ENCODE measurements at regions not wholly inside any gene's neighbourhood (a gene's known extent, or its start where the extent isn't known, plus 50 kb on each side); places are given as distances from the start of the nearest gene placed in this dataset.

DNA sequence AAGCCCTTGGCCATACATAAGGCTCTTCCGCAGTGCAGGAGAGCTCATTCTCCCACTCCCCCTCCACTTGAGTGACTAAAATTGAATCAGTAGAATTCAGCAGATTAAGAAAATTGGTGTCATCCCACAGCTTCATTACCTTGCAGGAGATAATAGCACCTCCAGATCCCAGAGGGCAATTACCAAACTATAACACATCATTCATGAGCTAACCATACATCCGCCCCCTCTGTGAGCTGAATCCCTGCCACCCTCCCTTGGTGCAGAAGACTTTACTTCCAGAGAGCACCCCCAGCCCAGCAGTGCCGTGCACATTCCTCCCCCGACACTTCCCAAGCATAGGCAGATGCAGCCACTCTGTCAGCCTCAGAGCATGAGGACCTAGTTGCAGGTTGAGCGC is 496.5 kb upstream of the B3GAT1 start:
- no peak for DNase-seq (ENCODE audit: low spot score)

DNA sequence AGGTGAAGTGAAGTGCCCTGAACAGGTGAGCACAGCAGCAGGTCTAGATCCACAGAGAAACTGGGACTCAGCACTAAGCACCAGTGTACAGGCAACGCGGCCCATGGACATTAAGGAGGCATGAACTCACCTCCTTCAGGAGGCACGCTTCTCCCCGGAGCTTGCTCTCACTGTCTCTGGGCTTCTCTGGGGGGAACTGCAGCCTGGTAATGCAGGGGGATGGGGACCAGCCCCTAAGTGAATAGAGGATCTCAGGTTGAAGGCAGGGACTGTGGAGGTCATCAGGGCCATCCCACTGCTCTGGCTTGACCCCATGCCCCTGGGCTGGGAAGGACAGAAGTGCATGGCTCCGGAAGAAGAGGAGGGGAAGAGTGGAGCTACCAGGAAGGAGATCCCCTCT is 495.6 kb upstream of the B3GAT1 start:
- DNase-seq (ENCODE audit: low spot score): no peak

DNA sequence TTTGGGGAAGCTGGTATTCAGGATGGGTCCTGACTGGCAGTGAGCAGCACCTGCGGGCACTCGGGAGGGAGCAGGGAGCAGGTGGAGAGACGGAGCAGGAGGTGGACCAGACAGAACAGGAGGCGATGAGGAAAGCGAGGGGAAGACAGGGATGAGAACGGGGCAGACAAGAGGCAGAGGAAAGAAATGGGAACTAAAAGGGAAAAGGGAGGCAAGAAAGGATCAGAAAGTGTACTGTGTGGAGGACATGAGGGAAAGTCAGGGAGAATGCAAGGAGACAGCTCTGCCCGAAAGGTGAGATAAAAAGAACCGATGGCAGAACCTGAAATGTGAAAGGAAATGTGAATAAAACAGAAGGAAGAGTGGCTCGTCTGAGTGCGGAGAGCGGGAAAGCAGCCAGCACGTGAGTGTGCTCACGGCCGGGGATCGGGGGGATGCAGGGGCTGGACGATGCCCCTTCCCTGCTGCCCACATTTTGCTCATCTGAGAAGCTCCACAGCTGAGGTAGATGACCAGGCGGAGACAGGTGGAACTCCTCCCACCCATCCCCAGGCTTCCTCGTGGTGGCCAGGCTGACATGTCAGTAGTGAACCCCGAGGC is 494.4 kb upstream of the B3GAT1 start:
- DNase-seq (ENCODE audit: low spot score): no peak

DNA sequence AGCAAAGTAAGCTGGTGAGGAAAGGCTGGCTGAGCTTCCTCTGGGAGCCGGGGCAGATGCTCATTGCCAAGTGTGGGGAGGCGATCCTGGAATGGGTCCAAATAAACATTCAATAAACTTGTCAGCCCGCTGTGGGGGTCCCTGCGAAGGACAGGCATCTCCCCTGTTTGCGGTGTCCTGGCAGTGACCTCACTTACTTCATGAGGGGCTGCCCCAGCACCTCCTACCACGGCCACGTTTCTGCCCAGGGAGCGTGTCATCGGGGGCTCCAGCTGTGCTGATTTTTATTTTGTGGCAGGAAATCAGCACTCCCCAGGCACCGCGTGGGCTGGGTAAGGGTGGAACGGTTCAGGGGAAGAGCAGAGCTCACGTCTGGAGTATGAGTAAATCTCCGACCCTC is 493.9 kb upstream of the B3GAT1 start:
- no peak for DNase-seq (ENCODE audit: low spot score)

DNA sequence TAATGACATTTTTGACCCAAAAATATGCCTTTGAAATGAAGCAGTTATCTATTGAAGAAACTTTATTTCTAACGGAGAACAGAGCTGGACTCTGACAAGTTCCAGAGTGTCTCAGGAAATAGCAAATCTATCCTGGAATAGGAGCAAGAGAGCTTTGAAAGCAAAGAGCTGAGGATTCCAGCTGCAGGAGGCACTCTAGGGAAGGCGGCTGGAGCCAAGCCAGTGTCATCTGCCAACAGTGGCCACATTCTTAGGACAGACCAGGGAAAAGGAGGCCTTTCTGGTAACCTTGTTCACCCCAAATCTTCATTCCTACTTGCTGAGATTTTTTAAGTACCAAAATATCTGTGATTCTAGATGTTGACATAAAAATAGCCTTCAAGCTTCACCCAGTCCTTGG is 493.5 kb upstream of the B3GAT1 start:
- no peak for DNase-seq (ENCODE audit: low spot score)

DNA sequence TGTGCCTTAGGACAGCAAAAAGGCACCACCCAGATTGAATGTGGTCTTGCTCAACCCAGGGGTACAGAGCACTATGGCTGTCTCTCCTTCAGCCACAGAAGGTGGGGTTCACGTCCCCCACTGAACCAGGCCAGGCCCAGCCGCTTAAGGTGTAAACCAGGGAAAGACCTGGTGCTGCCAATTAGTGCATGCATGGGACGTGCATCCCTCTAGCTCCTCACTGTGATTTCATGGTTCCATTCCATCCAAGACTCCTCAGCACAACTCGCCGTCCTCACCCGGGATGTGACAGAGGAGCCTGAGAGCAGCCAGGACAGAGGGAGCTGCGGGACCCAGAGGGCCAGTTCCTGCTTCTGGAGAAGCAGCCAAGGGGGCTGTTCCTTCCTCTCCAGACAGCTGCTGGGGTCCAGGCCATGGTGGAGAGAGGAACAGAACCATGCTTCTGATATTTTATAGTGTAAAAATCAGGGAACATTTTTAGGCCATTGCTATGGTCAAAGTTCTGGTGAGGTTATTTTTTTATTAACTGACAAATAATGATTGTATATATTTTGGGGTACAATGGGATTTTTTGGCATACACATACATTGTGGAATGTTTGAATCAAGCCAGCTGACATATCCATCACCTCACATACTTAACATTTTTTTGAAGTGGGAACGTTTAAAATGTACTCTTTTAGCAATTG is 492.2 kb upstream of the B3GAT1 start:
- no peak for DNase-seq (ENCODE audit: low spot score)

DNA sequence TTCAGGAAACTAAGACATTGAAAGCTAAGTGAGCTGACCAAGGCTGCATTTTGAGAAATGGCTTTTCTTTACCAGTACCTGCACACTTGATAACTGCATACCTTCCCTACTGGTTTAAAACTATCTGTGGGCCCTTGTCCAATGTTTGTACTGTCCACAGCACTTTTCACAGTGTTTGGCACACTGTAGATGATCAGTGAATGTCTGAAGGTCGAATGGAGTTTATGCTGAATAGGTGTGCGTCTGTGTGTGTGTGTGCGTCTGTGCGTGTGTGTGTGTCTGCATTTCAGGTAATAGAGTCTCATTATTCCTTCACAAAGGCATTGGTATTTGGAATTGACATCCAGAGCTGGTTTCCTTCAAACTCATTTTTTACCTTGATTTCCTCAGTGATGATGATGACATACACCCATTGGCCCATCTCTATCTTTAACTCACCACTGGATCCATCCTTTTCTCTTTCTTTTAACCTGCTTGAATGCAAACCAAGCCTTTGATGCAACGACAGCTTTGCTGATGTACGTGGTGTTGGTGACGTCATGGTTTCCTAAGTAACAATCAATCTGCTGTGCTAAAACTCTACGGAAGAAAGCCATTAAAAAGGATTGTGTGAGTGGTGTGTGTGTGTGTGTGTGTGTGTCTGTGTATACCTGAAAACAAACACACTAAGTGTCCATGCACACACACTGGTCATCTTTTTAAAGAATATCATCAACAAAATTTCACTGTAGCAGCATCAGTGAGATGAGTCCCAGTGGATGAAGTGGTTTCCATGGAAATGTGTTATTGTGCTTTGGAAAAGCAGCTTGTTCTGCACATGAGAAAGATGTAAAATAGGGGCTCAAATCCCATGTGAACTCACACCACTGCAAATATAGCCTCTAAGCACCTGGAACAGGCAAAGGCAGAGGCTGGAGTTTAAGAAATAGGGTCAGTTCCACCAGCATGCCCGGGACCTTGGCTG is 490.2 kb upstream of the B3GAT1 start:
- DNase-seq (ENCODE audit: low spot score): no peak

DNA sequence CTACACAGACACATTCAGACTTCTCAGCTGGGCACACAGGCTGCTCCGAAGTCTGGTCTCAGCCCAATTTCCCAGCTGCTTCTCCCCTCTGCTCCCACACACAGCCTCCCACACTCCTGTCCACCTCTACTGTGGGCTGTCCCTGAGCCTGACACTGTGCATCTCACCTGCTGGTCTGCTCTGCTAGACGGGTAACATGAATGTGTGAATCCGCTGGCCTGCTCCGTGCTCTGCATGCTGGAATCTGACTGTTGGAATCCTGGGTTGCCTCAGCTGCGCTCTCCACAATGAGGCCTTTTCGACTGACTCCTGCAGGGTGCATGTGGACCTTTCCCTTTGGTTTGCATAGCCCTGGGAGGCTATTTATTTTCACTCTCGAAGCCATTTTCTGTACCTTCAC is 489.5 kb upstream of the B3GAT1 start:
- DNase-seq (ENCODE audit: low spot score): no peak

DNA sequence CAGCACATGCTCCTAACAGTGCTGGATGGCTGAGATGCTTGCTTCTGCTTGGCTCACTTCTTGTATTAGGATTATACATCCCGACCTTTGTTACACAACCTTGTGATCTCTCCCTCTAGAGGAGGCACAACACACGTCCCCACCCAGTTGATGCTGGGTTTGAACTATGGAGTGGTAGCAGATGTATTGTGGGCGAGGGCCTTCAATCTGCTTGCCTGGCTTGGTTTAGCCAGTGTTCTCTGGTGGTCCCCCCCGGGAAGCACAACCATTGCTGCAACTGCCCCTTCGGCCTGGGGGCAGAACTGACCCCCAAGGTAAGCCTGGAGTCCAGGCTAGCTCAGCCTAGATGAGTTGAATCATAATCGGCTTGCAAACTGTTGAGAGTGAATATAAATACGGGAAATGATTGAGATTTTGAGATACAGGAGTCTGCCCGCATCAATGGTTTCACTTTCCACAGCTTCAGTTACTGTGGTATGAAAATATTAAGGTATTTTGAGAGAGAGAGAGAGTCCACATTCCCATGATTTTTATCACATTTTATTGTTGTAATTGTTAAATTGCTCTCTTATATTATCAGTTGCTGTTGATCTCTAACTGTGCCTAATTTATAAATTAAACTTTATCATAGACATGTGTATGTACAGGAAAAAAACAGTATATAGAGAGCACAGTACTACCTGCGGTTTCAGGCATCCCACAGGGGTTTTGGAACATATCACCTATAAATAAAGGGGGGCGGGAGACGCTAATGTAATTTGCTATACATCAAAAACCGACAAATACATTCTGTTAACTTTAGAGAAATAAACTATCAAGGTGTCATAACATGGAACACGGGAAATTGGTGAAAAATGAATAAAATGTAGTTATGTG is 482.0 kb upstream of the B3GAT1 start:
- DNase-seq (ENCODE audit: low spot score): no peak

DNA sequence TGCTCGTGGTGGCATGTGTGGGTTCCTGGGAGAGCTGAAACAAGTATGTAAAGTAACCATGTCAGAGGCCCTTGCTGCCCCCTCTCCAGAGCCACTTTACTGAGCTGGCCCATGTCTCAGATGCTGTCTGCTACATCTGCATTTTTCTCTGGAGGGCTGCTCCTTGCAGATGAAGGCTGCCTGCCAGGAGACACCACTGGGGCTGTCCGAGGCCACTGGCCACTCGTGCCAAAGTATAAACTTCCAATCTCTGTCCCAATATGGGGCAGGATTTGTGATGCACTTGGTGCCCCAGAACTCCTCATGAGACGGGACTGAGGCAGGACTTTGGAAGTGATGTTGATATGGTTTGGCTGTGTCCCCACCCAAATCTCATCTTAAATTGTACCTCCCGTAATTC is 478.4 kb upstream of the B3GAT1 start:
- DNase-seq (ENCODE audit: low spot score): no peak

DNA sequence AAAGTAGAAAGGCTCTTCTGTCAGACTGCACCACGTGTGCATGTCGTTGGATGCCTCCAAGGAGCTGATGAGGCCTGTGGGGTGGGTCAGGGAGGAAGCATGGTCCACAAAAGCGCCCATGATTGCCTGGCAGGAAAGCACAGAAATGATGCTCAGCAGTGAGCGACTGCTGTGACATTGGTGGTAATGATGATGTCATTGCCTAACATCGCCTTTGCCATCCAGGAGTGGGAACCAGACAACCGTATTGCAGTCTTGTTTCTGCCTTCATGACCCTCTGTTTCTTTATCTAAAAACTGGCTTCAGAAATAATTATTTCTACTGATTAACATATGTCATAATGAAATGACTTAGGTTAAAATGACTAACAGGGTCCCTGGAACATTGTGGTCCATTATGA is 477.8 kb upstream of the B3GAT1 start:
- DNase-seq (ENCODE audit: low spot score): no peak

DNA sequence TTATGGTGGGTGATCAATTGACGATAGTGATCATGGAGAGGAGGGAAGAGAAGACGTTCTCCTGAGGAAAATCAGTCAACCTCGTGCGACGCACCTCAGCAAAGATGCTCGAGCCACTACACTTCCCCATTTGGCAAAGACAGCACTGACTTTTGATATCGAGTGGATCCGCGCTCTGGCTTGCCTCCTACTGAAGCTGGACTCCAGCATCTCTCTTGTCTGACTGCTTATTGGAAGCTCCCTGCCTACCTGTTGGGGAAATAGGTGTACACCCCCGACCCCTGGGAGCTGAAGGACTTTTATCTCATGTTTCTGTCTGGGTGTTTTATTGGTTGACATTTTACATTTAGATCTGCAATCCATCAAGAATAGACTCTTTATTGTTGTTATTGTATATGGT is 476.8 kb upstream of the B3GAT1 start:
- no peak for DNase-seq (ENCODE audit: low spot score)

DNA sequence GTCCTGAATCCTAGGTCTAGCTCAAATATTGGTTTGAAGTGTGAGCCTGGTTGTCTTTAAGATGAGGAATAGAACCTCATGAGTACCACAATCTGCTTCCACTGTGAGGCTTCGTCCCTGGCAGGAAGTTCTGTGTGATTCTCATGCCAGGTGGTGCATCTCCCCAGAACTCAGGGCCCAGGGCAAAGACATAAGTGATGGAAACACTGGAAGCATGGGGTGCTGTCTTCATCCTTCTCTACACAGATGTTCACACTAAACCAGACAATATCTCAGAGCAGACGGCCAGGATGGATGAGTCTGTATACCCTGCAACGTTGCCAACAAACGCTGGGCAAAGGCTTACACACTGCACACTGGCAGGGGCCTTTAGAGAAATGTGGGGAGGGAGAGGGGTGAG is 475.9 kb upstream of the B3GAT1 start:
- DNase-seq (ENCODE audit: low spot score): no peak

DNA sequence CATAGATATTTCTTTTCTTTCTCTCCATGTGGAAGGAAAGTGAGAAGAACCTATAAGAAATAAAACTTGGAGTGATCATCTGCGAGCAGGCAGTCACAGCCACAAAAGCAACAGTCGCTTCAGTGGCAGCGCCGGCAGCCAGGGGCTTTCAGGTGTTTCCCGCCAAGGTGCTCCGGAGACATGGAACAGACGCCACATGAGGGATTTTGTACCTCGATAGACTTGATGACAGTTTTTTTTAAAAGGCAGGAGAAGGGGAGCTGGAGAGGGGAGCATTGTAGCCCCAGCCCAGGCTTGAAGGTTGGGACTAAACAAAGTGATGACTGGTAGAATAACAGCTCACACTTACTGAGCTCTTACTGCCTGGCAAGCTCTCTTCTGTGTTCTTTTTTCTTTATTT is 471.4 kb upstream of the B3GAT1 start:
- no peak for DNase-seq (ENCODE audit: low spot score)

DNA sequence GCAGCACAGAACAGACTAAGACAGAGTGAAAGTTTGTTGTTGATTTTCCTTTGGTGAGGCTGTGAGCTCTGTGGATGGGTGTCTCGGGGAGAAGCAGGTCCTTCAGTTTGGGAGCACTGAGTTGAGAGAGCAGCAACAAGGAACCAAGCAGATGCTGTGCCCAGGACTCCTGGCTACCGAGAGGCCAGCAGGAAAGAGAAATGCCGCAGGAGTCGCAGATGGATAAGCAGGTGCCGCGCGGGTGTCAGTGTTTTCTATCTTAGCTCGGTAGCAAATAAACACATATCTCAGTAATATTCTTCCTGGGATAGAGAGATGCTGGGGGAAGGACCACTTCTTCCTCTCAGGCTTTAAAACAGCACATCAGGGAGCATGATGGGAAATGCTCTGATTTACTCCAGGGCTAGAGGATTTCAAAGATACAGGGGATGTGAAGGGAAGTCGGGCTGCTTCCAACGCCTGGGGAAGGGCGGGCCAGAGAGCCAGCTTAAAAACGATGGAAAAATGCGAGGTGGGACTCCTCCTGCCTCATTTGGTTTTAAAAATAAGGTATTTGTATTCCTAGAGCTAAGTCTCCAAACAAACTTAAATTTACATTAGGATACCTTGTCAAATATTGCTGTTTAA is 470.7 kb upstream of the B3GAT1 start:
- no peak for DNase-seq (ENCODE audit: low spot score)

DNA sequence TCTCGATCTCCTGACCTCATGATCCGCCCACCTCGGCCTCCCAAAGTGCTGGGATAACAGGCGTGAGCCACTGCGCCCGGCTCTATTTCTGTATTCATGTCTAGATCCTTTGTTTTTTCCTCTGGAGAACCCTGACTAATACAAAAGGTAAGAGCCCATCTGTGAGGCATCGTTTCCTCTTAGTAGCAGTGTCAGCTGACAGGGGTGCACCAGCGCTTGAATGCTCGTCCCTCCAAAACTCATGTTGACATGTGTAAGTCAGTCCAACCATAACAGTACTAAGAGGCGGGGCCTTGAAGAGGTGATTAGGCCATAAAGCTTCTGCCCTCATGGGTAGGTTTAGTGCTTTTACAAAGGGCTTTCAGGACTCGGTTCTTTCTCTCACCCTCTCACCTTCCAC is 470.1 kb upstream of the B3GAT1 start:
- DNase-seq (ENCODE audit: low spot score): no peak

DNA sequence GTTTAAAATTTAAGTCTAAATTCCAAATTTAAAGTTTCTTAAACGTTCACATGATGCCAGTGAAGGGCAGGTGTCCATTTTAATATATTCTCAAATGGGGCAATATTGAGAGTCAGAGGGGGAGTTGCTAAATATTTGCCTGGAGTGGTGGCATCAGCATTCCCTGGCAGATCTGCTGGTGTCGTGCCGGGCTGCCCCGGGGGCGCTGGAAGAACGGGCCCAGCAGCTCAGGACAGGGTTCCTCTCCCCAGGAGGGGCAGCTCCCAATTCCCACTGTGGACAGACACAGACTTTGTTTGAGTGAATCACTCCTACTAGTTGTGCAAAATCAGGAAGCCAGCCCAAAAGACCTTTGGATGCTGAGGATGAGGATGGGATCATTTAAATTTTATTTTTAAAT is 468.7 kb upstream of the B3GAT1 start:
- no peak for DNase-seq (ENCODE audit: low spot score)

DNA sequence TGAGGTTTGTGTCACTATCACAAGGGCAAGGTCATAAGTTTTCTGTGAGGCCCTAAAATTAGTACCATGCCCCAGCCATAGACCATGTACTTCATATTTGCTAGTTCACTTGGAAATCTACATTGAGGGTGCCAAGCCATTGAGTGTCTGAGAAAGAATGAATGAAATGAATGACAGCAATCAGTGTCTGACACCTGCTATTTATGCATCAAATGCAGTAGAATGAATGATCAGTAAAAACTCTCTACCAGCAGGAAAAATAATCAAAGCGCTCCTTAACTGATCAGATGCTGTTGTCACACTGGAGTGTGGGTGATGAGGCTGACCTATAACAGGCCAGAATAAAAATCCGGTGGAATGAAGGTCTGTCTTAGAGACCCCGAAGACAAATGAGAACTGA is 467.9 kb upstream of the B3GAT1 start:
- DNase-seq (ENCODE audit: low spot score): no peak

DNA sequence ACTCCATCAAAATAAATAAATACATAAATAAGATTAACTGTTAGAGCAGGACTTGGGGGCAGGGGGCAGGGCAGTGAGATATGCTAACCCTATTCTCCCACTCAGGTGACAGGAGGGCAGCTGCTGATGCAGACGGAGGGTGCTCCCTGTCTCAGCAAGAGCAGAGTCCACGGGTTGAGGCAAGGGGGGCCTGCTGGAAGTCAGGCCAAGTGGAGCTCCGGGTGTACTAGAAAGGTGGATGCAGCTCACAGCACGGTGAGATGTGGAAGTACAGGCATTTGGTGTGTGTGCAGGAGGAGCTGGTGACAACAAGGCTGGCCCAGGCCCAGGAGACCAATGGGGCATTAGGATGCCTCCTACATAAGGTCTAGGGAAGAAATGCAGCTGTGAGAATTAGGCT is 467.3 kb upstream of the B3GAT1 start:
- no peak for DNase-seq (ENCODE audit: low spot score)

DNA sequence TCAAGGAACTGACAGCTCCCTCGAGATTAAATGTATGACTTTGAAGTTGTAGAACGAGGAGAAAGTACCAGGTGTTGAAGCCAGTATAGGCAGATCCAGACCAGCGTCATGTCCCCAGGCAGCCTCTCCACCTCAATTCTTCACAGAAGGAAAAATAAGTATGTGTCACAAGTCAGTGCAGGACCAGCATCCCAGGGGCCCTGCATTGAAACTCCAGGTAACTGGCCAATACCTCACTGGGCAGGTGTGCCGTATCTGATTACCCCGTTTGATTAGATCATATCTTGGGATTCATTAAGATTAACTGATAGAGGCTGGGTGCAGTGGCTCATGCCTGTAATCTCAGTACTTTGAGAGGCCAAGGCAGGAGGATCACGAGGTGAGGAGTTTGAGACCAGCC is 466.7 kb upstream of the B3GAT1 start:
- no peak for DNase-seq (ENCODE audit: low spot score)

DNA sequence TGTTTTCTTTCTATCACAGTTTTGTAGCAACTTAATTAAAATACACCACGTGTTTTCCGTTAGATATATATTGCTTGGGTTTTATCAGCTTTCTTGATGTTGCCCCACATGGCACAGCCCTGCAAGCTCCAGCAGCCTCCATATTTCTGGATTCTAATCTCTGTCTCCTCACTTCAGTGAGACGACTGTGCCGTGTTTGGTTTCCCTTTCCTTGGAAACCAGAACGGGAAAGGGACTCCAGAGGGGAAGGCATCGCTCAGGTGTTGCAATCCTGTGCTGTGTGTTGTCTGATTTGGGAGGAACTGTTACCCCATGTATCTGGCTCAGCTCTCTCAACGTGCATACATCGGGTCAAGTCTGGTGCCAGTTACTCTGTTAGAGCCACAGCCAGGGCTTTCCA is 464.2 kb upstream of the B3GAT1 start:
- no peak for DNase-seq (ENCODE audit: low spot score)
